T-helper 22 cell (primary cell): ENCODE measurements at regions not wholly inside any gene's neighbourhood (a gene's known extent, or its start where the extent isn't known, plus 50 kb on each side); places are given as distances from the start of the nearest gene placed in this dataset.

ENCODE experiments used
- DNase-seq: peaks from one replicate; pipeline ENCODE4 v3.0.0-alpha.2; 2020; ENCODE audit warnings: low read depth

- DNase-seq, result no peak
These were observed 379.7 kb upstream of the ZMIZ1 start for GRCh38 chr10:78688901-78689583.

GRCh38 chr10:78689584-78689935 is 379.2 kb upstream of the ZMIZ1 start:
- DNase-seq, result no peak

GRCh38 chr10:78690354-78691111 is 378.2 kb upstream of the ZMIZ1 start:
- DNase-seq, result no peak

GRCh38 chr10:78691301-78692030 is 377.3 kb upstream of the ZMIZ1 start:
- DNase-seq, result no peak

GRCh38 chr10:78692071-78692470 is 376.7 kb upstream of the ZMIZ1 start:
- no peak for DNase-seq

GRCh38 chr10:78695846-78696245 is 372.9 kb upstream of the ZMIZ1 start:
- DNase-seq, result no peak

GRCh38 chr10:78696791-78697395 is 371.9 kb upstream of the ZMIZ1 start:
- no peak for DNase-seq

- DNase-seq, result no peak
These were observed 368.8 kb upstream of the ZMIZ1 start for GRCh38 chr10:78699971-78700370.

GRCh38 chr10:78700413-78700812 is 368.4 kb upstream of the ZMIZ1 start:
- no peak for DNase-seq

GRCh38 chr10:78700816-78701520 is 367.8 kb upstream of the ZMIZ1 start:
- no peak for DNase-seq

- no peak for DNase-seq
These were observed 366.6 kb upstream of the ZMIZ1 start for GRCh38 chr10:78702186-78702585.

GRCh38 chr10:78702876-78703275 is 365.9 kb upstream of the ZMIZ1 start:
- no peak for DNase-seq

- no peak for DNase-seq
These were observed 365.2 kb upstream of the ZMIZ1 start for GRCh38 chr10:78703593-78703992.

- DNase-seq, result no peak
These were observed 362.5 kb upstream of the ZMIZ1 start for GRCh38 chr10:78706256-78706655.

GRCh38 chr10:78706726-78707540 is 361.8 kb upstream of the ZMIZ1 start:
- no peak for DNase-seq

- no peak for DNase-seq
These were observed 361.0 kb upstream of the ZMIZ1 start for GRCh38 chr10:78707745-78708144.

GRCh38 chr10:78712147-78712546 is 356.6 kb upstream of the ZMIZ1 start:
- no peak for DNase-seq

GRCh38 chr10:78713659-78714058 is 355.1 kb upstream of the ZMIZ1 start:
- DNase-seq, result no peak

GRCh38 chr10:78714225-78714624 is 354.5 kb upstream of the ZMIZ1 start:
- no peak for DNase-seq

- no peak for DNase-seq
These were observed 353.3 kb upstream of the ZMIZ1 start for GRCh38 chr10:78715435-78715834.

- no peak for DNase-seq
These were observed 352.6 kb upstream of the ZMIZ1 start for GRCh38 chr10:78716043-78716660.
